ENCODE measurements at regions not wholly inside any gene's neighbourhood (a gene's known extent, or its start where the extent isn't known, plus 50 kb on each side); places are given as distances from the start of the nearest gene placed in this dataset.
A peak's percentile ranks its signal among the peaks of the same experiment; 100 is the strongest.
"Not testable (repeated sequence)": the region's sequence is repeated elsewhere in the genome, so short reads cannot be mapped to it uniquely, and the experiment has no call there.

DNA sequence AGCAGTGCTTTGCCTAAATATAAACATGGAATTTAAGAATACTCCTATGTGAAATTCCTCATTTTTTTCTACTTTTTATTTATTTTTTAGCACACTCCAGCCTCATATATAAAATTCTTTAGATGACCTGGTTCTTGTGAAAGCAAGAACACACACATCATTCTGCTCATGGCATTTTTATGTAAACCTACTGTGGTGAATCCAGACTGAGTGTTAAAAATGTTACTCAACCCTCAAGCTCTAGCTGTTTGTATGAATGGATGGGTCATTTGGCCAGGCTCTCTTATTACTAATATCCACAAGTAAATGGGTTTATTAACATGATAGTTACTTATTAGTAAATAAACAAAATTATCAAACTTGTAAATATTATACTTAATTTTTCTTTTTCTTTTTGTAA is 551.7 kb upstream of the LRRN3 start:
- no peaks in the 10 kb centered on the region for H3K36me3 Mint-ChIP-seq (ENCODE audit: low read depth)
- H3K4me3 Mint-ChIP-seq, result no peak overlapping the region
- no peaks in the 10 kb centered on the region for H3K27me3 Mint-ChIP-seq
- H3K9me3 Mint-ChIP-seq, result no peaks in the 10 kb centered on the region
- H3K4me1 Mint-ChIP-seq, result no peaks in the 10 kb centered on the region
- TF ChIP-seq, protein P1, sequence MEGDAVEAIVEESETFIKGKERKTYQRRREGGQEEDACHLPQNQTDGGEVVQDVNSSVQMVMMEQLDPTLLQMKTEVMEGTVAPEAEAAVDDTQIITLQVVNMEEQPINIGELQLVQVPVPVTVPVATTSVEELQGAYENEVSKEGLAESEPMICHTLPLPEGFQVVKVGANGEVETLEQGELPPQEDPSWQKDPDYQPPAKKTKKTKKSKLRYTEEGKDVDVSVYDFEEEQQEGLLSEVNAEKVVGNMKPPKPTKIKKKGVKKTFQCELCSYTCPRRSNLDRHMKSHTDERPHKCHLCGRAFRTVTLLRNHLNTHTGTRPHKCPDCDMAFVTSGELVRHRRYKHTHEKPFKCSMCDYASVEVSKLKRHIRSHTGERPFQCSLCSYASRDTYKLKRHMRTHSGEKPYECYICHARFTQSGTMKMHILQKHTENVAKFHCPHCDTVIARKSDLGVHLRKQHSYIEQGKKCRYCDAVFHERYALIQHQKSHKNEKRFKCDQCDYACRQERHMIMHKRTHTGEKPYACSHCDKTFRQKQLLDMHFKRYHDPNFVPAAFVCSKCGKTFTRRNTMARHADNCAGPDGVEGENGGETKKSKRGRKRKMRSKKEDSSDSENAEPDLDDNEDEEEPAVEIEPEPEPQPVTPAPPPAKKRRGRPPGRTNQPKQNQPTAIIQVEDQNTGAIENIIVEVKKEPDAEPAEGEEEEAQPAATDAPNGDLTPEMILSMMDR (IDR thresholded peaks at IDR 0.05), result no peak
- H3K27ac Mint-ChIP-seq, result no peak overlapping the region
- intact Hi-C loops (cut with micrococcal nuclease), result no loop called here
- ATAC-seq (ENCODE audit: low read depth) (no peak), DNase-seq (no peak)
- ChIA-PET POLR2A (no interaction called here), CTCF (no interaction called here)

DNA sequence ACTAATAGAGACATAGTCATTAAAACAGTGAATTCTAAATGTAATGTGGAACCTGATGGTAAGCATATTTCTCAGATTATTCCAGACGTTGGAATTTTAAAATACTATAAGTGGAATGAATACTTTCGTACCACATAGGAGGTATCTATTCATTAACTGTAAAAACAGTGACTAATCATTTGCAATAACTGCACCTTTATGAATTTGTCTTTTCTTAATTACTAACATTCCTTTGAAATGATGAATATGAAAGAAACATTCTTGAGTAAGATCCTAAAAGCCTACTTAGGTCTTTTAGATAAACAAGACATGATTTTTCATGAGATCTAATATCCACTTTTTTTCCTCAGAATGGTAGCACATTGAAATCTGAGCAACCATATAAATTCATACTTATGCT is 549.0 kb upstream of the LRRN3 start:
- ChIA-PET CTCF (no interaction called here), POLR2A (no interaction called here)
- DNase-seq (no peak), ATAC-seq (ENCODE audit: low read depth) (no peak)
- H3K36me3 Mint-ChIP-seq (ENCODE audit: low read depth), result no peaks in the 10 kb centered on the region
- no peaks in the 10 kb centered on the region for H3K27me3 Mint-ChIP-seq
- H3K27ac Mint-ChIP-seq, result no peak overlapping the region
- no peaks in the 10 kb centered on the region for H3K4me1 Mint-ChIP-seq
- intact Hi-C loops (cut with micrococcal nuclease), result loop anchor here (1.0 kb wide), 1 partner anchor 7 kb away; no protein-coding TSS in a partner anchor
- no peak overlapping the region for H3K4me3 Mint-ChIP-seq
- TF ChIP-seq, protein P1 (IDR thresholded peaks at IDR 0.05), result no peak
- H3K9me3 Mint-ChIP-seq, result no peaks in the 10 kb centered on the region

DNA sequence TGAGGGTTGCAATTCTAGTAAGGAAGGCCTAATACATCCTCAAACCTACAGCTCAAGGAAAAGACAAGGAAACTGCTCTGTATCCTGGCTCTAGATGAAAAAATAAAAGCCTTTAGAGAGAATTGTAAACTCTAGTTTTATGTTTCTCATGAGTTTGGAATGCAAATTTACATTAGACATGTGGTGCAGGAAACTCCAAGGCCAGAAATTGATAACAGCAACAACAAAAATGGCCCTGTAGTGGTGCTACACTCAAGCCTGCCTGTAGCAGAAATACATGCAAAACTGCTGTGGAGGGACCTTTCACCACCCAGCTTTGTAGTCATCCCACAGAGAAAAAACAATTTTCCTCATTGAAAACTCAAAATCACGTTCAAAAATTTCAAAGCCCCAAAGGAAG is 546.7 kb upstream of the LRRN3 start:
- Mint-ChIP-seq H3K4me1 (no peaks in the 10 kb centered on the region), H3K27ac (no peak overlapping the region), H3K36me3 (ENCODE audit: low read depth) (no peaks in the 10 kb centered on the region), H3K4me3 (no peak overlapping the region), H3K27me3 (no peaks in the 10 kb centered on the region), H3K9me3 (no peaks in the 10 kb centered on the region)
- ChIA-PET CTCF (no interaction called here), POLR2A (no interaction called here)
- no peak for ATAC-seq (ENCODE audit: low read depth)
- no peak for DNase-seq
- intact Hi-C loops (cut with micrococcal nuclease), result no loop called here
- TF ChIP-seq, protein P1 (IDR thresholded peaks at IDR 0.05), result no peak

DNA sequence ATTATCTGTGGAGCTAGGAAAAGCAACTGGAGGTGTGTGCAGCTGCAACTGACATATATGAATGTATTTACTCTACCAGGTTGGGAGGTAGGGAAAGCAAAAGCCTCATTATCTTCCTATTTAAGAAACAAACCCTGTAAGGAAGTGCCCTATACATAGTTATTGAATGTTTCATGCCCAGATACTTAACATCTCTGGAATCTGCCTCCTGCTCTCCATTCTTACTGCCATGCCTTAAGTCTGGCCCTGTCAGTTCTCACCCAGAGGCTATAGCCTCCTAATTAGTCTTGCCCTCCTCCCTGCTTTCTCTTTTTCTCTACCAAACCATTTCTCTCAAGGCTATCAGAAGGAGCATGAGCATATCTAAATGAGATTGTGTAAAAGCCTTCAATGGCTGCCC is 542.6 kb upstream of the LRRN3 start:
- Mint-ChIP-seq H3K9me3 (peaks cover 15% of the 10 kb centered on the region), H3K4me1 (no peaks in the 10 kb centered on the region), H3K36me3 (ENCODE audit: low read depth) (no peaks in the 10 kb centered on the region), H3K27me3 (no peaks in the 10 kb centered on the region), H3K27ac (peak overlapping the region; percentile 19), H3K4me3 (no peak overlapping the region)
- no peak for DNase-seq
- CTCF ChIA-PET, result no interaction called here
- ATAC-seq (ENCODE audit: low read depth), result no peak
- intact Hi-C loops (cut with micrococcal nuclease), result no loop called here
- POLR2A ChIA-PET, result no interaction called here
- TF ChIP-seq, protein P1 (IDR thresholded peaks at IDR 0.05), result no peak

DNA sequence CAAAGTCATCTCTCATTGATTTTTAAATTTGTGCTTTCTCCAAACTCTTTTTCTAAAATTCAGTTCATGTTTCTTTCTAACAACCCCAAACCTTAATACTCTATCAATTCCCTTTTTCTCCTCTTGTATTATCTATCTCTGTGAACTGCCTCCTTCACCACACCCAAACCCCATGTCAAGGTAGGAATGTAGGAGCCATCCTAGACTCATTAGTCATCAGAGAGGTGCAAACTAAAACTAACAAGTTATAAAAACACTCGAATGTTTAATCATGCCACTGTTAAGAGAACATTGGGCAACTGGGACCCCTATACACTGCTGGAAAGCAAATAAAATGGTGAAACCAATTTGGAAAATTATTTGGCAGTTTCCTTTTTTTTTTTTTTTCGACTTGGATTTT is 533.8 kb upstream of the LRRN3 start:
- no peak overlapping the region for H3K27ac Mint-ChIP-seq
- POLR2A ChIA-PET, result no interaction called here
- no peak overlapping the region for H3K4me3 Mint-ChIP-seq
- DNase-seq (no peak), ATAC-seq (ENCODE audit: low read depth) (no peak)
- H3K4me1 Mint-ChIP-seq, result no peaks in the 10 kb centered on the region
- no peaks in the 10 kb centered on the region for H3K27me3 Mint-ChIP-seq
- CTCF ChIA-PET, result no interaction called here
- peaks cover 16% of the 10 kb centered on the region for H3K9me3 Mint-ChIP-seq
- H3K36me3 Mint-ChIP-seq (ENCODE audit: low read depth), result no peaks in the 10 kb centered on the region
- intact Hi-C loops (cut with micrococcal nuclease), result no loop called here
- TF ChIP-seq, protein P1 (IDR thresholded peaks at IDR 0.05), result no peak

DNA sequence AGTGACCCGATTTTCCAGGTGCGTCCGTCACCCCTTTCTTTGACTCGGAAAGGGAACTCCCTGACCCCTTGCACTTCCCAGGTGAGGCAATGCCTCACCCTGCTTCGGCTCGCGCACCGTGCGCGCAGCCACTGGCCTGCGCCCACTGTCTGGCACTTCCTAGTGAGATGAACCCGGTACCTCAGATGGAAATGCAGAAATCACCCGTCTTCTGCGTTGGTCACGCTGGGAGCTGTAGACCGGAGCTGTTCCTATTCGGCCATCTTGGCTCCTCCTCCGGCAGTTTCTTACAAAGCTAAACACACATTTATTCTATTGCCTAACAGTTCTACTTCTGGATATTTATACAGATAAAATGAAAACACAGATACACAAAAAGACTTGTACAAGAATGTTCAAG is 527.6 kb upstream of the LRRN3 start:
- H3K4me3 Mint-ChIP-seq; H3K27ac Mint-ChIP-seq; intact Hi-C loops (cut with micrococcal nuclease); CTCF ChIA-PET; ATAC-seq (ENCODE audit: low read depth); H3K9me3 Mint-ChIP-seq; H3K27me3 Mint-ChIP-seq; H3K36me3 Mint-ChIP-seq (ENCODE audit: low read depth); H3K4me1 Mint-ChIP-seq; POLR2A ChIA-PET; DNase-seq: not testable (repeated sequence)
